ENCODE measurements at regions not wholly inside any gene's neighbourhood (a gene's known extent, or its start where the extent isn't known, plus 50 kb on each side); places are given as distances from the start of the nearest gene placed in this dataset.

DNA sequence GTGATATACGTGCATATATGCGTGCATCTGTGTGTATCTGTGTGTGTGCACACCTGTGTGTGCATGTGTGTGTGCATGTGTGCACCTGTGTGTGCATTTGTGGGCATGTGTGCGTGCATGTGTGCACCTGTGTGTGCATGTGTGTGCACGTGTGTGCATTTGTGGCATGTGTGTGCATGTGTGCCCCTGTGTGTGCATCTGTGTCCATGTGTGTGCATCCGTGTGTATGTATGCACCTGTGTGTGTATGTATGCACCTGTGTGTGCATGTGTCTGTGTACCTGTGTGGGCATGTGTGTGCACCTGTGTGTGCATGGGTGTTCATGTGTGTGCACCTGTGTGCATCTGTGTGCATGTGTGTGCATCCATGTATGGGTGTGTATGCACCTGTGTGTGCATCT, 167.8 kb upstream of the SFSWAP start:
- TF ChIP-seq EP300 (conservative IDR thresholded peaks at IDR 0.05; ENCODE audit: poor library complexity, severe bottlenecking), result no peak
- no peak for TF ChIP-seq CTCF (IDR thresholded peaks at IDR 0.05; ENCODE audit: poor library complexity, severe bottlenecking)
- TF ChIP-seq RAD21 (conservative IDR thresholded peaks at IDR 0.05), result no peak
- TF ChIP-seq TAF1 (IDR thresholded peaks at IDR 0.05; ENCODE audit: low read depth), result no peak
- TF ChIP-seq EZH2 (IDR thresholded peaks at IDR 0.05; ENCODE audit: borderline replicate concordance, insufficient read depth, low read length, poor library complexity, severe bottlenecking), result no peak
- TF ChIP-seq POLR2AphosphoS5 (IDR thresholded peaks at IDR 0.05), result no peak
- no peak for TF ChIP-seq REST (IDR thresholded peaks at IDR 0.05; ENCODE audit: borderline replicate concordance)
- TF ChIP-seq SMC3 (conservative IDR thresholded peaks at IDR 0.05; ENCODE audit: poor library complexity), result no peak
- no peak for TF ChIP-seq MXI1 (conservative IDR thresholded peaks at IDR 0.05; ENCODE audit: poor library complexity, severe bottlenecking)

All from neural cell (in vitro differentiated cells).